Prostate gland (tissue), 2 donors: ENCODE measurements at regions not wholly inside any gene's neighbourhood (a gene's known extent, or its start where the extent isn't known, plus 50 kb on each side); places are given as distances from the start of the nearest gene placed in this dataset.
"Not testable (repeated sequence)": the region's sequence is repeated elsewhere in the genome, so short reads cannot be mapped to it uniquely, and the experiment has no call there.

ENCODE experiments used
- DNase-seq: peaks from one replicate; pipeline ENCODE4 v3.0.0-alpha.2; 2019; ENCODE audit warnings: low spot score
- H3K27ac ChIP-seq, 2 donors: fragments of 200-600 bp; sonication (generic); 2 replicates each; pipeline ENCODE4 v1.5.1; 2017 to 2019
- H3K27me3 ChIP-seq: fragments of 200-600 bp; sonication (generic); replicated peaks from 2 replicates; pipeline ENCODE4 v1.5.1; 2019; ENCODE audit not compliant: insufficient read depth
- H3K36me3 ChIP-seq, 2 donors: fragments of 200-600 bp; sonication (generic); 1 replicate in 1 of 2; 2 replicates in 1 of 2; pipeline versions ENCODE4 v1.5.1 to v1.8.1; 2017 to 2019
- H3K4me1 ChIP-seq: fragments of 200-600 bp; sonication (generic); replicated peaks from 2 replicates; pipeline ENCODE4 v1.5.1; 2019
- H3K4me3 ChIP-seq, 2 donors: fragments of 200-600 bp; sonication (generic); 2 replicates each; pipeline ENCODE4 v1.5.1; 2017 to 2019
- H3K9me3 ChIP-seq: fragments of 200-600 bp; sonication (generic); 2 replicates; pipeline ENCODE4 v1.5.1; 2017
- WGBS: methylation state at CpG from one replicate; pipeline ENCODE4 v1.1.5; 2018; 5-methylcytosine and 5-hydroxymethylcytosine counted together
- intact Hi-C: fragments of 100-400 bp; cut with DNase I; formaldehyde crosslinking; loops from one replicate; pipeline ENCODE4 v1.14.2; 2022

DNA sequence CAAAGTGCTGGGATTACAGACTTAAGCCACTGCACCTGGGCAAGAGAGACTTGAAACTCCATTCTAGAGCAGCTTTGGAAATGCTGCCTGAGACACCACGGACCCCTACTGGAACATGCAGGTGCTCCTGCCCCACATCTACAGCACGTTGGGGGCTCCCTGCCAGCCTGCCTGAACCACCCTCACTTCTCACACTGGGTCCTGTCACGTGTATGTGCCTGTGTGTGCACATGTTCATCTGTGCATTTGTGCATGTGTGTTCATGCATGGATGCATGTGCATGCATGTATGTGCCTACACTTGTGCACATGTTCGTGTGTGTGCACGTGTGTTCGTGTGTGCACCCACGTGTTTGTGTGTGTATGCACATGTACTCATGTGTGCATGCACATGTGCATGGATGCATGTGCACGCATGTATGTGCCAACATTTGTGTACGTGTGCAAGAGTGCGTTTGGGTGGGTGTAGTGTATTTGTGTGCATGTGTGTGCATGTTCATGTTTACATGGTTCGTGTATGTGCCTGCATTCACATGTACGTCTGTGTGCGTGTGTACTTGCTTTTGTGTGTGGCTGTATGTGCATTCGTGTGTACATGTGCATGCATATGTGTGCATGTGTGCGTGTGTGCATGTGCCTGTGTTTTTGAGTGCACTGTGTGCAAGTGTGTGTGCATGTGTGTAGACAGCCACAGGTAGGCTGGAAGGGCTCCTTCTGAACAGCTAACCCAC lies 428.1 kb upstream of the ZNF722 start:
- 77% methylated on average over 15 of the region's 15 CpGs for WGBS
- H3K4me3 ChIP-seq, H3K27me3 ChIP-seq, H3K9me3 ChIP-seq, H3K27ac ChIP-seq, H3K36me3 ChIP-seq, H3K4me1 ChIP-seq, intact Hi-C loops: not testable (repeated sequence)
- DNase-seq: peak; percentile 3

GRCh38 chr7:63572196-63572595 lies 426.5 kb upstream of the ZNF722 start:
- H3K9me3 ChIP-seq, H3K4me1 ChIP-seq, H3K27ac ChIP-seq, H3K36me3 ChIP-seq, H3K4me3 ChIP-seq, H3K27me3 ChIP-seq, intact Hi-C loops: not testable (repeated sequence)
- 94% methylated on average over 28 of the region's 28 CpGs for WGBS
- DNase-seq: peak; percentile 2

GRCh38 chr7:63572956-63573355 lies 425.7 kb upstream of the ZNF722 start:
- 85% methylated on average over 22 of the region's 23 CpGs for WGBS
- H3K9me3 ChIP-seq, H3K36me3 ChIP-seq, H3K27ac ChIP-seq, H3K4me3 ChIP-seq, H3K4me1 ChIP-seq, H3K27me3 ChIP-seq, intact Hi-C loops: not testable (repeated sequence)
- DNase-seq: peak; percentile 3

DNA sequence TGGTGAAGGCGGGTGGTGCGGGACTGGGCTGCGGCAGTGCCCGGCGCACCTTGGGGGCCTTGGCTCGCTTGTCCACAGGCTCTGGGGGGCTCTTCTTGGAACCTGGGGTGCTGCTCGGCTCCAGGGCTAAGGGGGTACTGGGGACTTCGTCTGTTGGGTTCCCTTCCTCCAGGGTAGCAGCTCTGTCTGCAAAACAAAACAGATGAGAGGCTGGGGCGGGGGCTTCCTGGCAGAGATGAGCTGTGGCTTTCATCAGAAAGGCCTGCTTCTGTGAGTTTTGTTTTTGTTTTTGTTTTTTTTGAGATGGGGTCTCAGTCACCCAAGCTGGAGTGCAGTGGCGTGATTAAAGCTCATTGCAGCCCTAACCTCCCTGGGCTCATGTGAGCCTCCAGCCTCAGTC lies 425.2 kb upstream of the ZNF722 start:
- H3K4me3 ChIP-seq, H3K9me3 ChIP-seq, H3K4me1 ChIP-seq, H3K27me3 ChIP-seq, H3K36me3 ChIP-seq, H3K27ac ChIP-seq, intact Hi-C loops: not testable (repeated sequence)
- DNase-seq: peak; percentile 2
- 60% methylated on average over 5 of the region's 10 CpGs for WGBS

GRCh38 chr7:63576421-63576820 lies 422.2 kb upstream of the ZNF722 start:
- intact Hi-C loops, H3K27ac ChIP-seq, H3K36me3 ChIP-seq, H3K4me3 ChIP-seq, H3K27me3 ChIP-seq, H3K4me1 ChIP-seq, H3K9me3 ChIP-seq: not testable (repeated sequence)
- WGBS: 84% methylated on average over 10 of the region's 10 CpGs
- DNase-seq: peak; percentile 2

DNA sequence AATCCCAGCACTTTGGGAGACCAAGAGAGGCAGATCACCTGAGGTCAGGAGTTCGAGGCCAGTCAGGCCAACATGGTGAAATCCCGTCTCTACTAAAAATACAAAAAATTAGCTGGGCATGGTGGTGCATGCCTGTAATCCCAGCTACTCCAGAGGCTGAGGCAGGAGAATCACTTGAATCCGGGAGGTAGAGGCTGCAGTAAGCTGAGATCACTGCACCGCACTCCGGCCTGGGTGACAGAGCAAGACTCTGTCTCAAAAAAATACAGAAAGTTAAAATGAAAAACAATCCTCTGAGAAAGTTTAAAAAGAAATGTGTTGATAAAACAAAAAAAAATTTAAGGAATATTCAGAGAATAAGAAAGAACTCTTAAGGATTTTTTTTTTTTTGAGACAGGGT lies 421.6 kb upstream of the ZNF722 start:
- H3K27ac ChIP-seq, H3K4me1 ChIP-seq, H3K27me3 ChIP-seq, H3K36me3 ChIP-seq, intact Hi-C loops, H3K4me3 ChIP-seq, H3K9me3 ChIP-seq: not testable (repeated sequence)
- 90% methylated on average over 5 of the region's 5 CpGs for WGBS
- DNase-seq: peak; percentile 1

DNA sequence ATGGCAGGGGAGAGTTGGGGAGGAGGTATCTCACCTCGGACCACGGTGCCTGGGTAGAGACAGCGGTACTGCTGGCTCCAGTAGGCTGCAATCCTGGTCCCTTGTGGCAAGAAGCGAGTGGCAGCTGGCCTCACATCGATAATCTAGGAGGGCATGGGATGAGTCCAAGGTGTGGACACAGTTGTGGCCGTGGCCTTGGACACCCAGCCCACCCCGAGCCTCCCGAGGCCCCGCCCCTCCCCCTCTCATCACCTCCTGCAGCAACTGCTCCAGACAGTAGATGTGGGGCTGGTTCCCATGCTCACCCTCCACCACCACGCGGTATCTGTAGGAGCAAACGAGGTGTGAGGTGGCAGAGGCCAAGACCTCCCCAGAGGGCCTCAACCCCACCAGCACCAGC lies 418.6 kb upstream of the ZNF722 start:
- H3K27me3 ChIP-seq, H3K4me3 ChIP-seq, H3K27ac ChIP-seq, H3K4me1 ChIP-seq, H3K36me3 ChIP-seq, H3K9me3 ChIP-seq, intact Hi-C loops: not testable (repeated sequence)
- WGBS: 71% methylated on average over 12 of the region's 12 CpGs
- DNase-seq: peak; percentile 3

DNA sequence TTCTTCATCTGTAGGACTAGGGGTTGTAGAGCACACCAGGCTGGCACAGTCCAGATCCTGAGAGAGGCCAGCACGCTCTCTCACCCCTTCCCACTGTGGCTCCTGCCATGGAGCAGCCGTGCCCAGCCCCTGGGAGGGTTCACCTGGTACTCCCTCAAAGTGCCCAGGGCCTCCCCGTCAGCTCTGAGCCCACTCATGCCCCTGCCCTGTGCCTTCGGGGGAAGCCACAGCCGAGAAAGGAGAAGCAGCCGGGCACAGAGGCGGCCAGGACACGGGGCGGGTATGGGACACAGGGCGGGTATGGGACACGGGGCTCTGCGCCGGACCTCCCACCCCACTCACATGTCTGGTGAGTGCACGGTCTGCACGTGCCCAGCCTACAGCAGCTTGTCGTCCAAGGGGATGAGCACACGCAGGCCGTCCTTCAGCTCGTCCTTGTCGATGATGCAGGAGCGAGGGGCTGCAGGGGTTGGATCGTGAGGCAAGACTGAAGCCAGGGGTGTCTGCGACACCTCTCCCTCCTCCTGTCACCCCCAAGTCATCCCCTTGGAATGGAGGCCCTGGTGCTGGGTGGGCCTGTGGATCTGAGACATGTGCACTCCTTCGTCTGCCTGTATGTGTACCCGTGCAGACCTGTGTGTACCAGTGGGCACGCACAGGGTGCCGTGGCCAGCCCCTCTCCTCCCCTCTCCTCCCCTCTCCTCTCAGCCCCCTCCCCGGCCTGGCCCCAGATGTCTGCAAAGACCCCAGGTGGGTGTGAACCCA lies 417.9 kb upstream of the ZNF722 start:
- intact Hi-C loops, H3K27me3 ChIP-seq, H3K4me1 ChIP-seq, H3K27ac ChIP-seq, H3K36me3 ChIP-seq, H3K4me3 ChIP-seq, H3K9me3 ChIP-seq: not testable (repeated sequence)
- 91% methylated on average over 28 of the region's 28 CpGs for WGBS
- peak; percentile 2 for DNase-seq

DNA sequence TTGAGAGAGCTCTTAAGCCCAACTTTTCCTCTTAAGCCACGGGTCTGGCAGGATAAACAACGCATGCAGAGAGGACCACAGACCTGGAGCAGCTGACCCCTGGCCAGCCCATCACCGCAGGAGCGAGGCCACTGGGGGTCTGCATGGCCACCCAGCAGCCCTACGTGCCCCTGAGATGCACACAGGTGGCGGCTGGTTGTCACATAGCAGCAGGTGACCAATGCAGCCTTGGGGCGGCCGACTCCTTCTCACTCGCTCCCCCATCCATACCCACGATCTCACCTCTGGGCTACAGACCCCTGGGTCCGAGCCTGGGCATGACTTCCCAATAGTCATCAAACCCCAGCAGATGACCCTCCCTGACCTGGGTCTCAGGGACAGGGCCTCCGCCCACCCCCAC lies 415.9 kb upstream of the ZNF722 start:
- DNase-seq, H3K4me3 ChIP-seq, H3K4me1 ChIP-seq, H3K27me3 ChIP-seq, intact Hi-C loops, H3K36me3 ChIP-seq, H3K27ac ChIP-seq, H3K9me3 ChIP-seq: not testable (repeated sequence)
- WGBS: 94% methylated on average over 12 of the region's 12 CpGs

GRCh38 chr7:63587151-63587853 lies 411.3 kb upstream of the ZNF722 start:
- 78% methylated on average over 2 of the region's 11 CpGs for WGBS
- H3K27ac ChIP-seq, H3K4me1 ChIP-seq, DNase-seq, intact Hi-C loops, H3K9me3 ChIP-seq, H3K27me3 ChIP-seq, H3K4me3 ChIP-seq, H3K36me3 ChIP-seq: not testable (repeated sequence)

- H3K27ac ChIP-seq, H3K36me3 ChIP-seq, H3K9me3 ChIP-seq, DNase-seq, intact Hi-C loops, H3K4me1 ChIP-seq, H3K27me3 ChIP-seq, H3K4me3 ChIP-seq: not testable (repeated sequence)
- 100% methylated on average over 4 of the region's 11 CpGs for WGBS
Measured at GRCh38 chr7:63591249-63591648, 407.4 kb upstream of the ZNF722 start.

DNA sequence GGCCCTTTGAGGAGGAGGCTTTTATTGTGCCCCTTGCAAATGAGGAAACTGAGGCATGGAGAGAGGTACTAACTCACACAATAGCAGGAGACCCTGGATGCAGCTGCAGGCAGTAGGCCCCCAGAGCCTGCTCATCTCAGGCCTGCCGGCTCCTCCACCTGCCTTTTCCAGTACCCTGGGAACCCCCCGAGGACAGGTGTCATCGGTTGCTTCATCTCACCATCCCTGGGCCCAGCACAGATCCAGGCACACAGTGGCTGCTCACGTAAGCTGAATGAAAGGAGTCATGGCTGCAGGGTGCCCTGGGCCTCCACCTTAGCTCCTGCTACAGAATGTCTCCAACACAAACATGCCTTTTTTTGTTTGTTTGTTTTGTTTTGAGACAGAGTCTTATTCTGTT lies 394.8 kb upstream of the ZNF722 start:
- H3K9me3 ChIP-seq, H3K27me3 ChIP-seq, H3K36me3 ChIP-seq, H3K4me3 ChIP-seq, intact Hi-C loops, H3K27ac ChIP-seq, H3K4me1 ChIP-seq, DNase-seq: not testable (repeated sequence)
- WGBS: no CpG with 5 or more reads among the region's 4 CpGs
